ENCODE measurements at regions not wholly inside any gene's neighbourhood (a gene's known extent, or its start where the extent isn't known, plus 50 kb on each side); places are given as distances from the start of the nearest gene placed in this dataset.

GRCh38 chr7:25653384-25653783, 425.1 kb upstream of the NPVF start:
- no peak for DNase-seq (ENCODE audit: low read depth in 1 of 2, low spot score in 1 of 2)

GRCh38 chr7:25656071-25656470, 427.8 kb upstream of the NPVF start:
- no peak for DNase-seq (ENCODE audit: low read depth in 1 of 2, low spot score in 1 of 2)

- no peak for DNase-seq (ENCODE audit: low read depth in 1 of 2, low spot score in 1 of 2)
Observed at GRCh38 chr7:25656581-25657026, 428.3 kb upstream of the NPVF start.

- no peak for DNase-seq (ENCODE audit: low read depth in 1 of 2, low spot score in 1 of 2)
Observed at GRCh38 chr7:25658375-25658774, 430.1 kb upstream of the NPVF start.

GRCh38 chr7:25659841-25660240, 431.6 kb upstream of the NPVF start:
- no peak for DNase-seq (ENCODE audit: low read depth in 1 of 2, low spot score in 1 of 2)

GRCh38 chr7:25662841-25663800, 434.8 kb upstream of the NPVF start:
- DNase-seq (ENCODE audit: low read depth in 1 of 2, low spot score in 1 of 2), result no peak

- no peak for DNase-seq (ENCODE audit: low read depth in 1 of 2, low spot score in 1 of 2)
Observed at GRCh38 chr7:25663877-25664276, 435.6 kb upstream of the NPVF start.

- DNase-seq (ENCODE audit: low read depth in 1 of 2, low spot score in 1 of 2), result no peak
Observed at GRCh38 chr7:25664593-25664992, 436.3 kb upstream of the NPVF start.

- no peak for DNase-seq (ENCODE audit: low read depth in 1 of 2, low spot score in 1 of 2)
Observed at GRCh38 chr7:25665374-25665773, 437.1 kb upstream of the NPVF start.

- no peak for DNase-seq (ENCODE audit: low read depth in 1 of 2, low spot score in 1 of 2)
Observed at GRCh38 chr7:25665903-25666670, 437.8 kb upstream of the NPVF start.

- DNase-seq (ENCODE audit: low read depth in 1 of 2, low spot score in 1 of 2), result no peak
Observed at GRCh38 chr7:25666671-25667060, 438.4 kb upstream of the NPVF start.

GRCh38 chr7:25669281-25669781, 441.0 kb upstream of the NPVF start:
- no peak for DNase-seq (ENCODE audit: low read depth in 1 of 2, low spot score in 1 of 2)

- no peak for DNase-seq (ENCODE audit: low read depth in 1 of 2, low spot score in 1 of 2)
Observed at GRCh38 chr7:25669961-25670841, 441.9 kb upstream of the NPVF start.

GRCh38 chr7:25671111-25671510, 442.8 kb upstream of the NPVF start:
- DNase-seq (ENCODE audit: low read depth in 1 of 2, low spot score in 1 of 2), result no peak

- DNase-seq (ENCODE audit: low read depth in 1 of 2, low spot score in 1 of 2), result no peak
Observed at GRCh38 chr7:25672496-25672895, 444.2 kb upstream of the NPVF start.

- no peak for DNase-seq (ENCODE audit: low read depth in 1 of 2, low spot score in 1 of 2)
Observed at GRCh38 chr7:25675789-25676474, 447.6 kb upstream of the NPVF start.

GRCh38 chr7:25677595-25677994, 449.3 kb upstream of the NPVF start:
- DNase-seq (ENCODE audit: low read depth in 1 of 2, low spot score in 1 of 2), result no peak

GRCh38 chr7:25678215-25678614, 449.9 kb upstream of the NPVF start:
- DNase-seq (ENCODE audit: low read depth in 1 of 2, low spot score in 1 of 2), result no peak

GRCh38 chr7:25680636-25681035, 452.4 kb upstream of the NPVF start:
- no peak for DNase-seq (ENCODE audit: low read depth in 1 of 2, low spot score in 1 of 2)

- DNase-seq (ENCODE audit: low read depth in 1 of 2, low spot score in 1 of 2), result no peak
Observed at GRCh38 chr7:25684360-25684759, 456.1 kb upstream of the NPVF start.

Data from activated T-helper 1 cell treated with anti-CD3 and anti-CD28 coated beads, Interleukin-2, amount 50 U/mL, for 16 hours (primary cell).